ENCODE measurements at regions not wholly inside any gene's neighbourhood (a gene's known extent, or its start where the extent isn't known, plus 50 kb on each side); places are given as distances from the start of the nearest gene placed in this dataset.

- no peak overlapping the region for H3K27ac Mint-ChIP-seq
- H3K9me3 ChIP-seq (ENCODE audit: control insufficient read depth, low read depth, low read length), result no peaks in the 10 kb centered on the region
Observed at GRCh38 chr18:10035281-10035991, 121.6 kb downstream of the VAPA start.

More at GRCh38 chr18:10035281-10035991, 121.6 kb downstream of the VAPA start:
- H4K20me1 ChIP-seq (ENCODE audit: control insufficient read depth, insufficient read depth, insufficient read length), result no peaks in the 10 kb centered on the region
- H4K91ac ChIP-seq (ENCODE audit: insufficient read length, low read depth, low read length), result no peak overlapping the region
- no peak overlapping the region for H2AFZ ChIP-seq (ENCODE audit: low read length)
- no peak overlapping the region for H2BK20ac ChIP-seq (ENCODE audit: low read depth, low read length, poor library complexity, severe bottlenecking)
- no peak for TF ChIP-seq CTCF (conservative IDR thresholded peaks at IDR 0.05)
- no peak overlapping the region for H2AK5ac ChIP-seq (ENCODE audit: insufficient read length, low read length)
- no peak overlapping the region for H2BK15ac ChIP-seq (ENCODE audit: low read depth, low read length)
- no peak overlapping the region for H3K23ac ChIP-seq (ENCODE audit: insufficient read length, low read depth, low read length)
- H3K27ac ChIP-seq (ENCODE audit: insufficient read length, low read depth, low read length), result no peak overlapping the region
- DNase-seq, result no peak
- H3K23me2 ChIP-seq (ENCODE audit: insufficient read length, low read depth, low read length, poor library complexity, severe bottlenecking), result peaks cover 2% of the 10 kb centered on the region
- H4K5ac ChIP-seq (ENCODE audit: insufficient read length, low read depth, low read length), result no peak overlapping the region
- no peak overlapping the region for H3K9ac ChIP-seq (ENCODE audit: extremely low read depth, insufficient read length, low read length)
- no peak overlapping the region for H4K8ac ChIP-seq (replicated peaks; ENCODE audit: insufficient read length, low read depth, low read length)
- H3K4ac ChIP-seq (ENCODE audit: low read depth, low read length), result no peak overlapping the region
- H2BK120ac ChIP-seq (ENCODE audit: low read depth, low read length, poor library complexity, severe bottlenecking), result no peak overlapping the region
- H3K36me3 Mint-ChIP-seq (ENCODE audit: insufficient read depth in 1 of 3, low read depth in 3 of 3), result no peaks in the 10 kb centered on the region
- H3K9me3 Mint-ChIP-seq, result no peaks in the 10 kb centered on the region
- H3K79me2 ChIP-seq (ENCODE audit: insufficient read depth, low read length), result no peaks in the 10 kb centered on the region
- H3T11ph ChIP-seq (ENCODE audit: low read length), result no peak overlapping the region
- H3K14ac ChIP-seq (ENCODE audit: insufficient read depth, low read length), result no peak overlapping the region
- peaks cover 3% of the 10 kb centered on the region for H3K27me3 Mint-ChIP-seq (ENCODE audit: low read depth)
- no peak overlapping the region for H3K56ac ChIP-seq (ENCODE audit: insufficient read length, low read depth, low read length)
- no peak overlapping the region for H2BK12ac ChIP-seq (ENCODE audit: insufficient read length, low read depth, low read length)
- no peak overlapping the region for H3K18ac ChIP-seq (ENCODE audit: insufficient read length, low read depth, low read length)
- H3K4me1 Mint-ChIP-seq, result peaks cover 6 to 10% of the 10 kb centered on the region in 2 experiments
- H3K4me1 ChIP-seq (ENCODE audit: insufficient read depth, low read length), result no peaks in the 10 kb centered on the region; the same call in 1 of the 2 replicates
- WGBS (ENCODE audit: extremely low coverage, insufficient read length, low lambda C conversion rate), result no CpG with 5 or more reads among the region's 13 CpGs
- no peaks in the 10 kb centered on the region for H3K79me1 ChIP-seq (ENCODE audit: insufficient read depth, low read depth, low read length, poor library complexity, severe bottlenecking)
- no peak overlapping the region for H3K4me2 ChIP-seq (ENCODE audit: insufficient read depth, insufficient read length, low read length)
- H2BK5ac ChIP-seq (ENCODE audit: insufficient read length, low read length), result no peak overlapping the region
- no peaks in the 10 kb centered on the region for H3K27me3 ChIP-seq (ENCODE audit: insufficient read depth, low read length)
- no peak overlapping the region for H3K4me3 Mint-ChIP-seq

Data from H9 (cell line).